Mesendoderm (in vitro differentiated cells): ENCODE measurements at regions not wholly inside any gene's neighbourhood (a gene's known extent, or its start where the extent isn't known, plus 50 kb on each side); places are given as distances from the start of the nearest gene placed in this dataset.

Experiments used
- DNase-seq: peaks from one replicate; pipeline ENCODE4 v3.0.0; 2013
- H2AK5ac ChIP-seq: 2 replicates; pipeline ENCODE4 v1.6.1; 2013; ENCODE audit warnings: low read length, inconsistent platforms
- H2BK120ac ChIP-seq: 2 replicates; pipeline ENCODE4 v1.6.1; 2013; ENCODE audit warnings: low read depth, mild to moderate bottlenecking, low read length, moderate library complexity, mixed read lengths
- H2BK15ac ChIP-seq: replicated peaks from 2 replicates; pipeline ENCODE4 v1.6.1; 2013; ENCODE audit warnings: low read depth, mild to moderate bottlenecking, moderate library complexity
- H2BK5ac ChIP-seq: 2 replicates; pipeline ENCODE4 v1.6.1; 2013; ENCODE audit warnings: low read length, inconsistent platforms
- H3K18ac ChIP-seq: 2 replicates; pipeline ENCODE4 v1.6.1; 2013; ENCODE audit warnings: mild to moderate bottlenecking, low read length, mixed read lengths
- H3K23ac ChIP-seq: one replicate; pipeline ENCODE4 v1.6.1; 2013; ENCODE audit warnings: low read length
- H3K27ac ChIP-seq: 2 replicates; pipeline ENCODE4 v1.5.1; 2013; ENCODE audit warnings: low read depth, mild to moderate bottlenecking, inconsistent platforms, low read length, moderate library complexity
- H3K27me3 ChIP-seq: 2 replicates; pipeline ENCODE4 v1.6.1; 2013; ENCODE audit warnings: low read length, control low read depth, mild to moderate bottlenecking, inconsistent platforms; ENCODE audit not compliant: insufficient read depth, poor library complexity
- H3K36me3 ChIP-seq: 2 replicates; pipeline ENCODE4 v1.6.1; 2013; ENCODE audit warnings: low read length, inconsistent platforms; ENCODE audit not compliant: control insufficient read depth, insufficient read depth
- H3K4ac ChIP-seq: one replicate; pipeline ENCODE4 v1.6.1; 2013; ENCODE audit warnings: low read depth, mild to moderate bottlenecking, low read length, moderate library complexity
- H3K4me1 ChIP-seq: 2 replicates; pipeline ENCODE4 v1.6.1; 2013; ENCODE audit warnings: low read depth, low read length, inconsistent platforms; ENCODE audit not compliant: control insufficient read depth
- H3K4me2 ChIP-seq: 2 replicates; pipeline ENCODE4 v1.6.1; 2013; ENCODE audit warnings: low read length
- H3K4me3 ChIP-seq: 2 replicates; pipeline ENCODE4 v1.5.1; 2013; ENCODE audit warnings: mild to moderate bottlenecking, low read length
- H3K56ac ChIP-seq: one replicate; pipeline ENCODE4 v1.6.1; 2013; ENCODE audit warnings: low read length
- H3K79me1 ChIP-seq: 2 replicates; pipeline ENCODE4 v1.6.1; 2013; ENCODE audit warnings: low read length, inconsistent platforms
- H3K79me2 ChIP-seq: 2 replicates; pipeline ENCODE4 v1.6.1; 2013; ENCODE audit warnings: mild to moderate bottlenecking, low read length; ENCODE audit not compliant: control insufficient read depth, insufficient read depth
- H3K9ac ChIP-seq: 2 replicates; pipeline ENCODE4 v1.6.1; 2013; ENCODE audit warnings: low read length, inconsistent platforms
- H4K5ac ChIP-seq: one replicate; pipeline ENCODE4 v1.6.1; 2013; ENCODE audit warnings: low read length
- H4K8ac ChIP-seq: one replicate; pipeline ENCODE4 v1.6.1; 2013; ENCODE audit warnings: low read depth, mild to moderate bottlenecking, control low read depth, low read length, moderate library complexity
- WGBS: extraction: QIAGEN DNeasy Blood & Tissue Kit; methylation state at CpG from one replicate; pipeline ENCODE4 v1.1.7; 2013; ENCODE audit warnings: low lambda C conversion rate, missing lambda C conversion rate; ENCODE audit not compliant: insufficient coverage; ENCODE audit errors: extremely low coverage; 5-methylcytosine and 5-hydroxymethylcytosine counted together

- H3K4me3 ChIP-seq: no peak overlapping the region
- no peaks in the 10 kb centered on the region for H3K36me3 ChIP-seq
- H3K4me2 ChIP-seq: no peak overlapping the region
- no peak overlapping the region for H2BK120ac ChIP-seq
- no peak overlapping the region for H4K5ac ChIP-seq
- H3K79me1 ChIP-seq: no peaks in the 10 kb centered on the region
- no peaks in the 10 kb centered on the region for H3K79me2 ChIP-seq
- H3K23ac ChIP-seq: no peak overlapping the region
- peak; percentile 90 for DNase-seq
- H3K27me3 ChIP-seq: no peaks in the 10 kb centered on the region
- no CpG with 5 or more reads among the region's 4 CpGs for WGBS
- peak overlapping the region; percentile 58 for H2BK15ac ChIP-seq
- peaks cover 8% of the 10 kb centered on the region for H3K4me1 ChIP-seq
- no peak overlapping the region for H3K56ac ChIP-seq
- no peak overlapping the region for H3K27ac ChIP-seq
- no peak overlapping the region for H3K18ac ChIP-seq
- no peak overlapping the region for H2AK5ac ChIP-seq
- H3K4ac ChIP-seq: no peak overlapping the region
- H3K9ac ChIP-seq: no peak overlapping the region
- no peak overlapping the region for H4K8ac ChIP-seq
- no peak overlapping the region for H2BK5ac ChIP-seq
These were observed 126.3 kb downstream of the IRS1 start for GRCh38 chr2:226673314-226673723.

DNA sequence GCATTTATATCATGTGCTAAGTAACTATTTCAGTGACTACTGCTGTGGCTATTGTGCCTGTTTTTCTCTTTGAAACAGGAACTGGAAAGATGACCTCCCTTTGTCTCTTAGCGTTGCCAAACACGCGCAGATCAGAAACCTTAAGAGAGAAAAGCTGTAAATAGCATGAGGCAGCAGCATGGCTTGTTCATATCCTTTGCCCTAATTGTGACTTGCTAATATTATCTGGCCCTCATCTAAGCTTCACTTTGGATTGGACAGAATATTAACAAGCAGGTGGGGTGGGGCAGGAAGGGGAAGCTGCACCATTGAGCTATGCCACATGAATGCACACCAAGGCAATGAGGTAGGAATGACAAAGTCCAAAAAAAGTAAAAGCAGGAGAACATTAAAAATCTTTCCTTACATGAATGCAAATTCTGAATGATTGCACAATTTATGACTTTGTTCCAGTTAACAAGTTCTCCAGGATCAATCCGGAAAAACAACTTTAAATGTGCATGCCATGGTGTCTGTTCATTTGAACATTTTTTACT is 128.4 kb downstream of the IRS1 start:
- H3K27me3 ChIP-seq: no peaks in the 10 kb centered on the region
- H4K5ac ChIP-seq: no peak overlapping the region
- no peaks in the 10 kb centered on the region for H3K79me2 ChIP-seq
- no CpG with 5 or more reads among the region's 4 CpGs for WGBS
- peak; percentile 30 for DNase-seq
- no peak overlapping the region for H4K8ac ChIP-seq
- H2AK5ac ChIP-seq: peak overlapping the region; percentile 41
- peaks cover 8% of the 10 kb centered on the region for H3K4me1 ChIP-seq
- no peak overlapping the region for H3K18ac ChIP-seq
- H3K4me2 ChIP-seq: no peak overlapping the region
- no peak overlapping the region for H2BK120ac ChIP-seq
- H3K4me3 ChIP-seq: no peak overlapping the region
- H2BK15ac ChIP-seq: no peak overlapping the region
- no peak overlapping the region for H3K27ac ChIP-seq
- H3K23ac ChIP-seq: no peak overlapping the region
- no peak overlapping the region for H2BK5ac ChIP-seq
- no peaks in the 10 kb centered on the region for H3K79me1 ChIP-seq
- no peak overlapping the region for H3K4ac ChIP-seq
- H3K9ac ChIP-seq: no peak overlapping the region
- no peaks in the 10 kb centered on the region for H3K36me3 ChIP-seq
- no peak overlapping the region for H3K56ac ChIP-seq

DNA sequence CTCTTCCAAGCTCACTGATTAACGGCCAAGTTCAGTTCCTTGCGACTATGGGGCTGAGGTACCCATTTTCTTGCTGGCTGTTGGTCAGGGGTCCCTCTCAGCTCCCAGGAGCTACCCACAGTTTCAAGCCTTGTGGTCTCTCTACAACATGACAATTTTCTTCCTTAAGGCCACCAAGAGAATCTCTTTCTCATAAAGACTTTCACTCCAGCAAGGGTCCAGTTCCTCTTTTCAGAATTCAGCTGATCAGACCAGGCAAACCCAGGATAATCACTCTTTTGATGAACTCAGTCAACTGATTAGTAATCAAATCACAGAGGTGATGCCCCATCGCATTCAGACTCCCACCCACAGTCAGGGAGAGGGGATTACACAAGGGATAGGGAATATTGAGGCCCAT is 129.7 kb downstream of the IRS1 start:
- Histone ChIP-seq H2BK15ac (no peak overlapping the region), H3K4me3 (no peak overlapping the region), H3K4ac (no peak overlapping the region), H2AK5ac (no peak overlapping the region), H3K9ac (no peak overlapping the region), H3K56ac (no peak overlapping the region), H2BK5ac (no peak overlapping the region), H3K4me2 (no peak overlapping the region), H3K23ac (no peak overlapping the region), H3K27ac (no peak overlapping the region), H4K5ac (no peak overlapping the region), H3K18ac (peak overlapping the region; percentile 31), H3K27me3 (no peaks in the 10 kb centered on the region), H3K79me2 (no peaks in the 10 kb centered on the region), H3K4me1 (peaks cover 8% of the 10 kb centered on the region), H2BK120ac (no peak overlapping the region), H3K36me3 (no peaks in the 10 kb centered on the region), H3K79me1 (no peaks in the 10 kb centered on the region), H4K8ac (no peak overlapping the region)
- no CpG with 5 or more reads among the region's 3 CpGs for WGBS
- DNase-seq: no peak

GRCh38 chr2:226669249-226669648 is 130.4 kb downstream of the IRS1 start:
- H3K79me1 ChIP-seq: no peaks in the 10 kb centered on the region
- no peak overlapping the region for H2BK120ac ChIP-seq
- H2AK5ac ChIP-seq: no peak overlapping the region
- H3K27me3 ChIP-seq: no peaks in the 10 kb centered on the region
- no peak overlapping the region for H4K8ac ChIP-seq
- H3K4me2 ChIP-seq: no peak overlapping the region
- WGBS: no CpG with 5 or more reads among the region's 4 CpGs
- H2BK5ac ChIP-seq: no peak overlapping the region
- H3K79me2 ChIP-seq: no peaks in the 10 kb centered on the region
- H3K18ac ChIP-seq: no peak overlapping the region
- no peak overlapping the region for H3K9ac ChIP-seq
- H3K56ac ChIP-seq: no peak overlapping the region
- H3K4me1 ChIP-seq: peaks cover 8% of the 10 kb centered on the region
- H3K4me3 ChIP-seq: no peak overlapping the region
- no peak overlapping the region for H3K23ac ChIP-seq
- no peak for DNase-seq
- no peak overlapping the region for H3K27ac ChIP-seq
- H4K5ac ChIP-seq: no peak overlapping the region
- no peaks in the 10 kb centered on the region for H3K36me3 ChIP-seq
- no peak overlapping the region for H2BK15ac ChIP-seq
- H3K4ac ChIP-seq: no peak overlapping the region

DNA sequence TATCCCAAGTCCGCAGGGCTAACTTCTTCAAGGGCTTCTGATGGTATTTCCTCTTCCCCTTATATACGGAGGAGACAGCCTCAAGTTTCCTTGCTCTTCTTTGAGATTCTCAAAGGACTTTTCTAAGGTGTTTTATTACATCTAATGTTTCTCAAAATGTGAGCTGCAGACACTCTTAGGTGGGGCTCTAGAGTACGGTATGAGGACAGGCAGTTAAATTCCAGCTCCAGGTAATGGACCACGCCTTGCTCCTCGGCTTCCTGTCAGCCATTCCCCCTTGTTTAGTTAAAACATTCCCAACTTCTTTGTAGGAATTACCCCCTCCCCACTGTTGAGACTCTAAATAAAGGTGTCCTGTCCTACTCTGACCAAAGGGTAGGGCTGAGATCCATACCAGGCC is 131.9 kb downstream of the IRS1 start:
- Histone ChIP-seq H2AK5ac (no peak overlapping the region), H2BK5ac (no peak overlapping the region), H3K23ac (no peak overlapping the region), H2BK120ac (no peak overlapping the region), H3K79me2 (no peaks in the 10 kb centered on the region), H3K27me3 (no peaks in the 10 kb centered on the region), H3K4me1 (peaks cover 4% of the 10 kb centered on the region), H3K4me2 (no peak overlapping the region), H4K5ac (no peak overlapping the region), H3K36me3 (no peaks in the 10 kb centered on the region), H3K4me3 (no peak overlapping the region), H3K79me1 (no peaks in the 10 kb centered on the region), H3K9ac (no peak overlapping the region), H3K18ac (no peak overlapping the region), H3K4ac (no peak overlapping the region), H4K8ac (no peak overlapping the region), H3K27ac (no peak overlapping the region), H3K56ac (no peak overlapping the region), H2BK15ac (no peak overlapping the region)
- no CpG with 5 or more reads among the region's 5 CpGs for WGBS
- DNase-seq: no peak

DNA sequence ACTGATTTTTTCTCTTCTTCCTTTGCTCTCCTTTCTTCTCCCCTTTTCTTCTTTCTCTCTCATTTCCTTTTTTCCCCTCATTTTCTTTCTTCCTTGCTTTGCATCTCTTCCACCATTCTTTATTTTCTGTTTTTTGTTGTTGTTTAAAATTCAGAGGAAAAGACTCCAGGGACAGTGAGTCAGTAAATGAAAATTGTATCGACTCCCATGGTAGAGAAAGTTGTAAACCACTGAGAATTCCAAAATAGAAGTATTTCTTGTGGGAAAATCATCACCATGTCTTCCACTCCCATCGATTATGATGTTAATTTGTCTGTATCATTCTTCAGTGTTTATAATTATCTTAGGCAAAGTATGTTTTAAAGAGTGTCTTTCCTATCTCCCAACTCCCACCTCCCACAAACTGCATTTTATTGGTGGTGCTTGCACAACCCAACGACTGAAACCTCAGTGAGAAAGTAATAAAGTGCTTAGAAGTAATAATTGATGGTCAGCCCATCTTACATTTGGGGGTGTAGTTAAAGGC is 134.3 kb downstream of the IRS1 start:
- Histone ChIP-seq H2BK15ac (no peak overlapping the region), H3K79me1 (no peaks in the 10 kb centered on the region), H3K18ac (no peak overlapping the region), H2BK120ac (no peak overlapping the region), H3K79me2 (no peaks in the 10 kb centered on the region), H2BK5ac (no peak overlapping the region), H3K56ac (no peak overlapping the region), H3K4me3 (no peak overlapping the region), H2AK5ac (no peak overlapping the region), H4K5ac (no peak overlapping the region), H3K23ac (no peak overlapping the region), H3K9ac (no peak overlapping the region), H3K27ac (no peak overlapping the region), H3K4ac (no peak overlapping the region), H3K27me3 (no peaks in the 10 kb centered on the region), H3K4me1 (no peaks in the 10 kb centered on the region), H3K4me2 (no peak overlapping the region), H4K8ac (no peak overlapping the region), H3K36me3 (no peaks in the 10 kb centered on the region)
- WGBS: no CpG with 5 or more reads among the region's 3 CpGs
- no peak for DNase-seq
